PFSK-1 (cell line): ENCODE measurements at regions not wholly inside any gene's neighbourhood (a gene's known extent, or its start where the extent isn't known, plus 50 kb on each side); places are given as distances from the start of the nearest gene placed in this dataset.

Experiments used
- FOXP2 ChIP-seq: optimal IDR thresholded peaks from 2 replicates; pipeline ENCODE3; 2011; ENCODE audit warnings: borderline replicate concordance, control low read depth, inconsistent platforms; ENCODE audit not compliant: insufficient read depth; ENCODE audit errors: extremely low read length, extremely low read depth
- POLR2AphosphoS5 ChIP-seq: IDR thresholded peaks from 2 replicates; pipeline ENCODE4 v1.6.1; 2012; ENCODE audit warnings: low read depth, mild to moderate bottlenecking, control low read depth, low read length, moderate library complexity
- REST ChIP-seq, 2 experiments: IDR thresholded peaks; 2 replicates each; pipeline versions ENCODE4 v1.6.1 to v1.8.0; 2011 to 2012; ENCODE audit warnings: low read depth in 2 of 2, low read length in 2 of 2, control low read depth in 1 of 2, inconsistent platforms in 1 of 2, mild to moderate bottlenecking in 1 of 2, moderate library complexity in 1 of 2; ENCODE audit not compliant: insufficient read depth in 1 of 2
- SIN3A ChIP-seq: IDR thresholded peaks from 2 replicates; pipeline ENCODE4 v1.6.1; 2012; ENCODE audit warnings: mild to moderate bottlenecking, low read length, moderate library complexity, borderline replicate concordance; ENCODE audit not compliant: insufficient read depth
- TAF1 ChIP-seq: IDR thresholded peaks from 2 replicates; pipeline ENCODE4 v1.6.1; 2012; ENCODE audit warnings: low read length, control low read depth, borderline replicate concordance; ENCODE audit not compliant: insufficient read depth

GRCh38 chr13:68345963-68346531 is 1115.9 kb upstream of the PCDH9 start:
- TF ChIP-seq TAF1 (no peak), REST (IDR thresholded peaks at IDR 0.05; ENCODE audit: insufficient read depth in 1 of 2, low read depth in 2 of 2, low read length in 2 of 2) (no peak), SIN3A (no peak), POLR2AphosphoS5 (no peak), FOXP2 (no peak)

GRCh38 chr13:68323124-68323523 is 1093.0 kb upstream of the PCDH9 start:
- TF ChIP-seq POLR2AphosphoS5: no peak
- no peak for TF ChIP-seq FOXP2
- TF ChIP-seq REST (IDR thresholded peaks at IDR 0.05; ENCODE audit: insufficient read depth in 1 of 2, low read depth in 2 of 2, low read length in 2 of 2): no peak
- no peak for TF ChIP-seq TAF1
- no peak for TF ChIP-seq SIN3A

- TF ChIP-seq TAF1 (no peak), SIN3A (no peak), FOXP2 (no peak), REST (IDR thresholded peaks at IDR 0.05; ENCODE audit: insufficient read depth in 1 of 2, low read depth in 2 of 2, low read length in 2 of 2) (no peak), POLR2AphosphoS5 (no peak)
Measured at GRCh38 chr13:68319384-68319783, 1089.2 kb upstream of the PCDH9 start.

- TF ChIP-seq FOXP2 (no peak), POLR2AphosphoS5 (no peak), REST (IDR thresholded peaks at IDR 0.05; ENCODE audit: insufficient read depth in 1 of 2, low read depth in 2 of 2, low read length in 2 of 2) (no peak), TAF1 (no peak), SIN3A (no peak)
Measured at GRCh38 chr13:68304286-68304893, 1074.3 kb upstream of the PCDH9 start.
